ENCODE measurements at regions not wholly inside any gene's neighbourhood (a gene's known extent, or its start where the extent isn't known, plus 50 kb on each side); places are given as distances from the start of the nearest gene placed in this dataset.

GRCh38 chr5:165508861-165509260 lies 2003.4 kb downstream of the MAT2B start:
- no peak for DNase-seq

GRCh38 chr5:165521816-165522610 lies 2016.6 kb downstream of the MAT2B start:
- DNase-seq: no peak

GRCh38 chr5:165525271-165525670 lies 2019.9 kb downstream of the MAT2B start:
- DNase-seq: no peak

- DNase-seq: no peak
These were observed 2020.9 kb downstream of the MAT2B start for GRCh38 chr5:165526357-165526756.

GRCh38 chr5:165527577-165527976 lies 2022.2 kb downstream of the MAT2B start:
- DNase-seq: no peak

- DNase-seq: no peak
These were observed 2032.6 kb downstream of the MAT2B start for GRCh38 chr5:165538065-165538464.

- no peak for DNase-seq
These were observed 2054.2 kb downstream of the MAT2B start for GRCh38 chr5:165559645-165560044.

- no peak for DNase-seq
These were observed 2055.2 kb downstream of the MAT2B start for GRCh38 chr5:165560648-165561047.

GRCh38 chr5:165565911-165566310 lies 2060.5 kb downstream of the MAT2B start:
- DNase-seq: no peak

GRCh38 chr5:165569551-165569950 lies 2064.1 kb downstream of the MAT2B start:
- DNase-seq: no peak

GRCh38 chr5:165573445-165573844 lies 2068.0 kb downstream of the MAT2B start:
- DNase-seq: no peak

GRCh38 chr5:165574100-165574499 lies 2068.7 kb downstream of the MAT2B start:
- DNase-seq: no peak

- DNase-seq: no peak
These were observed 2071.4 kb downstream of the MAT2B start for GRCh38 chr5:165576678-165577275.

GRCh38 chr5:165579911-165580310 lies 2074.5 kb downstream of the MAT2B start:
- DNase-seq: no peak

- no peak for DNase-seq
These were observed 2089.3 kb downstream of the MAT2B start for GRCh38 chr5:165594693-165595092.

- no peak for DNase-seq
These were observed 2097.1 kb downstream of the MAT2B start for GRCh38 chr5:165602529-165602928.

GRCh38 chr5:165607026-165607425 lies 2101.6 kb downstream of the MAT2B start:
- no peak for DNase-seq

- no peak for DNase-seq
These were observed 2104.5 kb downstream of the MAT2B start for GRCh38 chr5:165609871-165610270.

- no peak for DNase-seq
These were observed 2111.3 kb downstream of the MAT2B start for GRCh38 chr5:165616490-165617405.

- no peak for DNase-seq
These were observed 2112.1 kb downstream of the MAT2B start for GRCh38 chr5:165617491-165617890.

- no peak for DNase-seq
These were observed 2115.0 kb downstream of the MAT2B start for GRCh38 chr5:165620394-165620793.

- no peak for DNase-seq
These were observed 2117.6 kb downstream of the MAT2B start for GRCh38 chr5:165622864-165623536.
